ENCODE measurements at regions not wholly inside any gene's neighbourhood (a gene's known extent, or its start where the extent isn't known, plus 50 kb on each side); places are given as distances from the start of the nearest gene placed in this dataset.

GRCh38 chr18:55147791-55148190, 188.5 kb upstream of the CCDC68 start:
- TF ChIP-seq CTCF (IDR thresholded peaks at IDR 0.05) (no peak), POLR2A (IDR thresholded peaks at IDR 0.05) (no peak)
